OCI-LY3 (cell line): ENCODE measurements at regions not wholly inside any gene's neighbourhood (a gene's known extent, or its start where the extent isn't known, plus 50 kb on each side); places are given as distances from the start of the nearest gene placed in this dataset.

Experiments used
- CTCF ChIP-seq: fragments of 200-600, 300-600 bp; sonication (generic); IDR thresholded peaks from 2 replicates; pipeline ENCODE4 v1.5.1; 2014; ENCODE audit warnings: antibody characterized with exemption, low read length, low read depth
- EZH2phosphoT487 ChIP-seq: fragments of 200-600 bp; shearing (Covaris generic); IDR thresholded peaks from 2 replicates; pipeline ENCODE4 v1.6.1; 2018; ENCODE audit warnings: antibody characterized with exemption, mixed run types, low read depth

GRCh38 chr5:17888155-17888554 lies 253.9 kb downstream of the TAF11L14 start:
- TF ChIP-seq CTCF = no peak
- no peak for TF ChIP-seq EZH2phosphoT487
